Pancreas (tissue), 10 donors: ENCODE measurements at regions not wholly inside any gene's neighbourhood (a gene's known extent, or its start where the extent isn't known, plus 50 kb on each side); places are given as distances from the start of the nearest gene placed in this dataset.

ENCODE experiments used
- ATAC-seq, 4 donors: fragments of 200-7000 bp; cut with Tn5 transposase; one replicate each; pipeline versions ENCODE4 v1.8.0 to v1.9.1; 2020; ENCODE audit warnings: mild to moderate bottlenecking in 4 of 4, moderate library complexity in 4 of 4
- DNase-seq, 6 donors: peaks; one replicate each; pipeline ENCODE4 v3.0.0-alpha.2; 2020
- FAIRE-seq: peaks from 2 replicates; lab custom pipeline; 2012; peaks lifted over from hg19 to GRCh38; lab: Jason Lieb, UNC
- H3K27ac ChIP-seq, 4 donors: fragments of 200-600 bp; sonication (generic); 1 replicate in 3 of 4; 2 replicates in 1 of 4; pipeline versions ENCODE4 v1.5.0 to v1.8.0; 2020
- H3K27me3 ChIP-seq, 4 donors: fragments of 200-600 bp; one replicate each; pipeline ENCODE4 v1.8.0; 2021
- H3K36me3 ChIP-seq, 3 donors: fragments of 200-600 bp; sonication (generic) in 1 of 3; one replicate each; pipeline versions ENCODE4 v1.5.0 to v1.8.0; 2020 to 2021
- H3K4me1 ChIP-seq, 3 donors: fragments of 200-600 bp; one replicate each; pipeline ENCODE4 v1.8.0; 2021
- H3K4me3 ChIP-seq, 4 donors: fragments of 200-600 bp; sonication (generic) in 2 of 4; one replicate each; pipeline versions ENCODE4 v1.5.0 to v1.8.0; 2020 to 2021
- H3K9me3 ChIP-seq, 4 donors: fragments of 200-600 bp; one replicate each; pipeline ENCODE4 v1.8.0; 2021
- CTCF ChIP-seq, 4 donors: fragments of 200-600 bp; sonication (generic) in 3 of 4; IDR thresholded peaks; one replicate each; pipeline versions ENCODE4 v1.5.0 to v1.8.0; 2021; ENCODE audit warnings: antibody characterized with exemption in 4 of 4
- WGBS, 2 donors: extraction: QIAGEN DNeasy Blood & Tissue Kit; methylation state at CpG; one replicate each; pipeline ENCODE4 v1.1.7; 2013; 5-methylcytosine and 5-hydroxymethylcytosine counted together
- intact Hi-C, 3 donors: fragments of 100-400 bp; cut with DNase I; formaldehyde crosslinking; loops; one replicate each; pipeline versions ENCODE4 v1.11.1 to v1.14.2; 2022
- donor health status: healthy with polysubstance abuse.
- donor health status: DM: no; HTN: no; CAD: no; lungs with moderate emphysema.
- donor health status: DM: no; HTN: no; CAD: no.
- donor health status: control.
- donor health status: control.
- donor health status: Bipolar disorder and iron deficiency.
- donor health status: DM: yes; HTN: yes; CAD: no.
- donor health status: DM: no; HTN: no; CAD: no.
- donor health status: DM: no; HTN: no; CAD: no.
- donor health status: DM: yes; HTN: yes; CAD: no.

GRCh38 chr18:75931079-75931478 is 503.6 kb upstream of the SMIM21 start:
- no peaks in the 10 kb centered on the region for H3K27me3 ChIP-seq
- no peaks in the 10 kb centered on the region for H3K9me3 ChIP-seq
- FAIRE-seq (no peak), DNase-seq (no peak), ATAC-seq (no peak)
- no peaks in the 10 kb centered on the region for H3K36me3 ChIP-seq
- TF ChIP-seq CTCF (IDR thresholded peaks at IDR 0.05): no peak
- intact Hi-C loops: no loop called here
- WGBS, 2 donors: 58 to 59% methylated on average over 2 of the region's 2 CpGs
- no peak overlapping the region for H3K27ac ChIP-seq
- no peaks in the 10 kb centered on the region for H3K4me1 ChIP-seq
- H3K4me3 ChIP-seq: no peak overlapping the region

GRCh38 chr18:75928706-75929105 is 501.2 kb upstream of the SMIM21 start:
- Histone ChIP-seq H3K4me3 (no peak overlapping the region), H3K27me3 (no peaks in the 10 kb centered on the region), H3K9me3 (no peaks in the 10 kb centered on the region), H3K27ac (no peak overlapping the region), H3K4me1 (no peaks in the 10 kb centered on the region), H3K36me3 (no peaks in the 10 kb centered on the region)
- no peak for DNase-seq
- WGBS, 2 donors: 54 to 57% methylated on average over 2 of the region's 2 CpGs
- TF ChIP-seq CTCF (IDR thresholded peaks at IDR 0.05): no peak
- ATAC-seq: no peak
- intact Hi-C loops: no loop called here
- FAIRE-seq: no peak

GRCh38 chr18:75927791-75928190 is 500.3 kb upstream of the SMIM21 start:
- FAIRE-seq (no peak), DNase-seq (no peak), ATAC-seq (no peak)
- intact Hi-C loops: no loop called here
- H3K36me3 ChIP-seq: no peaks in the 10 kb centered on the region
- no peaks in the 10 kb centered on the region for H3K4me1 ChIP-seq
- WGBS, 2 donors: 69 to 84% methylated on average over 5 of the region's 5 CpGs
- no peaks in the 10 kb centered on the region for H3K9me3 ChIP-seq
- TF ChIP-seq CTCF (IDR thresholded peaks at IDR 0.05): no peak
- H3K4me3 ChIP-seq: no peak overlapping the region
- no peaks in the 10 kb centered on the region for H3K27me3 ChIP-seq
- no peak overlapping the region for H3K27ac ChIP-seq

GRCh38 chr18:75926811-75927210 is 499.3 kb upstream of the SMIM21 start:
- WGBS, 2 donors: 66 to 78% methylated on average over 6 of the region's 6 CpGs
- FAIRE-seq: no peak

More at GRCh38 chr18:75926811-75927210, 499.3 kb upstream of the SMIM21 start:
- TF ChIP-seq CTCF (IDR thresholded peaks at IDR 0.05): no peak
- no peak for DNase-seq
- no peaks in the 10 kb centered on the region for H3K27me3 ChIP-seq
- H3K36me3 ChIP-seq: no peaks in the 10 kb centered on the region
- H3K4me3 ChIP-seq: no peak overlapping the region
- no peak for ATAC-seq
- H3K27ac ChIP-seq: no peak overlapping the region
- no peaks in the 10 kb centered on the region for H3K4me1 ChIP-seq
- H3K9me3 ChIP-seq: no peaks in the 10 kb centered on the region
- intact Hi-C loops: no loop called here
